GM12891 (cell line): ENCODE measurements at regions not wholly inside any gene's neighbourhood (a gene's known extent, or its start where the extent isn't known, plus 50 kb on each side); places are given as distances from the start of the nearest gene placed in this dataset.

Experiments used
- PAX5 ChIP-seq: IDR thresholded peaks from 2 replicates; pipeline ENCODE4 v1.6.1; 2011; ENCODE audit warnings: low read length, moderate library complexity, mild to moderate bottlenecking; ENCODE audit not compliant: insufficient read depth, severe bottlenecking
- POLR2A ChIP-seq: IDR thresholded peaks from 2 replicates; pipeline ENCODE4 v1.6.1; 2011; ENCODE audit warnings: low read depth, low read length, control low read depth
- POLR2AphosphoS5 ChIP-seq: IDR thresholded peaks from 2 replicates; pipeline ENCODE4 v1.6.1; 2011; ENCODE audit warnings: low read depth, low read length, control low read depth
- POU2F2 ChIP-seq: IDR thresholded peaks from 2 replicates; pipeline ENCODE4 v1.6.1; 2011; ENCODE audit warnings: low read depth, mild to moderate bottlenecking, control low read depth, low read length, moderate library complexity
- SPI1 ChIP-seq: IDR thresholded peaks from 2 replicates; pipeline ENCODE4 v1.6.1; 2011; ENCODE audit warnings: low read depth, low read length, control low read depth
- TAF1 ChIP-seq: IDR thresholded peaks from 2 replicates; pipeline ENCODE4 v1.6.1; 2011; ENCODE audit warnings: low read depth, low read length, control low read depth

- no peak for TF ChIP-seq POLR2A
- no peak for TF ChIP-seq POLR2AphosphoS5
- TF ChIP-seq TAF1, result no peak
- no peak for TF ChIP-seq SPI1
- TF ChIP-seq PAX5, result no peak
- no peak for TF ChIP-seq POU2F2
These were observed 118.8 kb upstream of the TNPO1 start for GRCh38 chr5:72697622-72698021.
